K562 (cell line): ENCODE measurements at regions not wholly inside any gene's neighbourhood (a gene's known extent, or its start where the extent isn't known, plus 50 kb on each side); places are given as distances from the start of the nearest gene placed in this dataset.

ENCODE experiments used
- ATF7 ChIP-seq: fragments of 450-650 bp; IDR thresholded peaks from 2 replicates; pipeline ENCODE4 v1.7.1; 2014; ENCODE audit warnings: mild to moderate bottlenecking, moderate library complexity
- CAMTA2 ChIP-seq: fragments of 250-450 bp; sonication (Bioruptor Pico); conservative IDR thresholded peaks from 2 replicates; pipeline ENCODE4 v1.5.1; 2022
- CHD4 ChIP-seq: fragments of 200-600 bp; sonication (generic); IDR thresholded peaks from 3 replicates; pipeline ENCODE4 v1.6.1; 2012; ENCODE audit warnings: low read depth, mild to moderate bottlenecking, mixed read lengths, low read length, inconsistent platforms; ENCODE audit not compliant: insufficient read depth, insufficient replicate concordance, poor library complexity, severe bottlenecking
- CREBBP ChIP-seq: IDR thresholded peaks from one replicate; pipeline ENCODE4 v1.6.1; 2012; ENCODE audit warnings: low read depth, mild to moderate bottlenecking, control low read depth, inconsistent platforms, low read length
- FOS ChIP-seq: IDR thresholded peaks from 3 replicates; pipeline ENCODE4 v1.6.1; 2011; ENCODE audit not compliant: insufficient read length; ENCODE audit errors: extremely low read depth
- GATAD2A ChIP-seq: fragments of 450-650 bp; IDR thresholded peaks from 2 replicates; pipeline ENCODE4 v1.6.1; 2017
- HNRNPLL ChIP-seq: fragments of 200-400 bp; formaldehyde crosslinking; IDR thresholded peaks from 2 replicates; pipeline ENCODE4 v1.6.1; 2017; ENCODE audit warnings: low read length, low read depth, mild to moderate bottlenecking; ENCODE audit not compliant: poor library complexity, severe bottlenecking
- NELFE ChIP-seq: IDR thresholded peaks from 2 replicates; pipeline ENCODE4 v1.6.1; 2011; ENCODE audit warnings: mild to moderate bottlenecking; ENCODE audit not compliant: insufficient read depth, insufficient read length
- RBM17 ChIP-seq: fragments of 200-400 bp; formaldehyde crosslinking; IDR thresholded peaks from 2 replicates; pipeline ENCODE4 v1.6.1; 2017; ENCODE audit warnings: low read depth, mild to moderate bottlenecking, low read length, borderline replicate concordance
- RBM39 ChIP-seq: fragments of 200-400 bp; formaldehyde crosslinking; optimal IDR thresholded peaks from 2 replicates; pipeline ENCODE3; 2018; ENCODE audit warnings: low read depth, low read length
- SMC3 ChIP-seq: conservative IDR thresholded peaks from 2 replicates; pipeline ENCODE4 v1.6.1; 2011; ENCODE audit warnings: low read depth, low read length, improper control_type of control experiment; ENCODE audit not compliant: insufficient read depth
- STAT5A ChIP-seq: IDR thresholded peaks from 2 replicates; pipeline ENCODE4 v1.6.1; 2012; ENCODE audit warnings: low read length, inconsistent platforms, borderline replicate concordance
- TEAD1 ChIP-seq, 2 experiments: fragments of 450-650 bp in 1 of 2; sonication (generic) in 1 of 2; formaldehyde crosslinking; IDR thresholded peaks; 2 replicates each; pipeline versions ENCODE4 v1.4.0 to v1.8.0; 2020 to 2022; ENCODE audit warnings: mild to moderate bottlenecking in 2 of 2, missing genetic modification reagents in 1 of 2
- TF ChIP-seq, protein P1 (sequence below): fragments of 200-800 bp; sonication (Bioruptor generic); IDR thresholded peaks from 2 replicates; pipeline ENCODE4 v1.6.1; 2017; ENCODE audit warnings: missing genetic modification characterization, missing compliant biosample characterization
- TF ChIP-seq, protein P2 (sequence below): fragments of 250-450 bp; sonication (Bioruptor Pico); IDR thresholded peaks from 2 replicates; pipeline ENCODE4 v1.5.0; 2022; ENCODE audit warnings: mild to moderate bottlenecking
- TF ChIP-seq, protein P3 (sequence below): fragments of 250-450 bp; sonication (Bioruptor Pico); IDR thresholded peaks from 2 replicates; pipeline ENCODE4 v1.5.0; 2021; ENCODE audit warnings: mild to moderate bottlenecking, borderline replicate concordance
- TF ChIP-seq, protein P4 (sequence below): fragments of 450-650 bp; IDR thresholded peaks from 2 replicates; pipeline ENCODE4 v1.6.1; 2018; ENCODE audit not compliant: partially characterized antibody

DNA sequence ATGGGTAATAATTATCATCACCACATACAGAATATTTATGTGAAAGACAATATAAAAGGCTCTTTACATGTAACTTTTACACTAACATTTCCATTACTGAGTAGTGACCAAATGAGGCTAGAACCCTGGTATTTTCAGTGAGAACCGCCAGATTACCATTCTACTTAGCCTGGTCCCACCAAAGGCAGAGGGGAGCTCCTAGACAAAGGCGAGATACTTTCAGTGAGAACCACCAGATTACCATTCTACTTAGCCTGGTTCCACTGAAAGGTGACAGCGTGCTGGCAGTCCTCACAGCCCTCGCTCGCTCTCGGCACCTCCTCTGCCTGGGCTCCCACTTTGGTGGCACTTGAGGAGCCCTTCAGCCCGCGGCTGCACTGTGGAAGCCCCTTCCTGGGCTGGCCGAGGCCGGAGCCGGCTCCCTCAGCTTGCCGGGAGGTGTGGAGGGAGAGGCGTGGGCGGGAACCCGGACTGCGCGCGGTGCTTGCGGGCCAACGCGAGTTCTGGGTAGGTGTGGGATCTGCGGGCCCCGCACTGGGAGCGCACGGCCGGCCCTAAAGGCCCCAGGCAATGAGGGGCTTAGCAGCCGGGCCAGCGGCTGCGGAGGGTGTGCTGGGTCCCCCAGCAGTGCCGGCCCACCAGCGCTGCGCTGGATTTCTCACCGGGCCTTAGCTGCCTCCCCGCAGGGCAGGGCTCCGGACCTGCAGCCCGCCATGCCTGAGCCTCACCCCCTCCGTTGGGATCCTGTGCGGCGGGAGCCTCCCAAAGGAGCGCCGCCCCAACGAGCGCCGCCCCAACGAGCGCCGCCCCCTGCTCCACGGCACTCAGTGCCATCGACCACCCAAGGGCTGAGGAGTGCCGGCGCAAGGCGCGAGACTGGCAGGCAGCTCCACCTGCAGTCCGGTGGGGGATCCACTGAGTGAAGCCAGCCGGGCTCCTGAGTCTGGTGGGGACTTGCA lies 1276.1 kb downstream of the PCDH7 start (continued):
- TF ChIP-seq, protein P1, sequence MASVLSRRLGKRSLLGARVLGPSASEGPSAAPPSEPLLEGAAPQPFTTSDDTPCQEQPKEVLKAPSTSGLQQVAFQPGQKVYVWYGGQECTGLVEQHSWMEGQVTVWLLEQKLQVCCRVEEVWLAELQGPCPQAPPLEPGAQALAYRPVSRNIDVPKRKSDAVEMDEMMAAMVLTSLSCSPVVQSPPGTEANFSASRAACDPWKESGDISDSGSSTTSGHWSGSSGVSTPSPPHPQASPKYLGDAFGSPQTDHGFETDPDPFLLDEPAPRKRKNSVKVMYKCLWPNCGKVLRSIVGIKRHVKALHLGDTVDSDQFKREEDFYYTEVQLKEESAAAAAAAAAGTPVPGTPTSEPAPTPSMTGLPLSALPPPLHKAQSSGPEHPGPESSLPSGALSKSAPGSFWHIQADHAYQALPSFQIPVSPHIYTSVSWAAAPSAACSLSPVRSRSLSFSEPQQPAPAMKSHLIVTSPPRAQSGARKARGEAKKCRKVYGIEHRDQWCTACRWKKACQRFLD (CRISPR knock-in tag): no peak
- TF ChIP-seq, protein P2, sequence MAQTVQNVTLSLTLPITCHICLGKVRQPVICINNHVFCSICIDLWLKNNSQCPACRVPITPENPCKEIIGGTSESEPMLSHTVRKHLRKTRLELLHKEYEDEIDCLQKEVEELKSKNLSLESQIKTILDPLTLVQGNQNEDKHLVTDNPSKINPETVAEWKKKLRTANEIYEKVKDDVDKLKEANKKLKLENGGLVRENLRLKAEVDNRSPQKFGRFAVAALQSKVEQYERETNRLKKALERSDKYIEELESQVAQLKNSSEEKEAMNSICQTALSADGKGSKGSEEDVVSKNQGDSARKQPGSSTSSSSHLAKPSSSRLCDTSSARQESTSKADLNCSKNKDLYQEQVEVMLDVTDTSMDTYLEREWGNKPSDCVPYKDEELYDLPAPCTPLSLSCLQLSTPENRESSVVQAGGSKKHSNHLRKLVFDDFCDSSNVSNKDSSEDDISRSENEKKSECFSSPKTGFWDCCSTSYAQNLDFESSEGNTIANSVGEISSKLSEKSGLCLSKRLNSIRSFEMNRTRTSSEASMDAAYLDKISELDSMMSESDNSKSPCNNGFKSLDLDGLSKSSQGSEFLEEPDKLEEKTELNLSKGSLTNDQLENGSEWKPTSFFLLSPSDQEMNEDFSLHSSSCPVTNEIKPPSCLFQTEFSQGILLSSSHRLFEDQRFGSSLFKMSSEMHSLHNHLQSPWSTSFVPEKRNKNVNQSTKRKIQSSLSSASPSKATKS (CRISPR knock-in tag): no peak
- TF ChIP-seq, protein P3, sequence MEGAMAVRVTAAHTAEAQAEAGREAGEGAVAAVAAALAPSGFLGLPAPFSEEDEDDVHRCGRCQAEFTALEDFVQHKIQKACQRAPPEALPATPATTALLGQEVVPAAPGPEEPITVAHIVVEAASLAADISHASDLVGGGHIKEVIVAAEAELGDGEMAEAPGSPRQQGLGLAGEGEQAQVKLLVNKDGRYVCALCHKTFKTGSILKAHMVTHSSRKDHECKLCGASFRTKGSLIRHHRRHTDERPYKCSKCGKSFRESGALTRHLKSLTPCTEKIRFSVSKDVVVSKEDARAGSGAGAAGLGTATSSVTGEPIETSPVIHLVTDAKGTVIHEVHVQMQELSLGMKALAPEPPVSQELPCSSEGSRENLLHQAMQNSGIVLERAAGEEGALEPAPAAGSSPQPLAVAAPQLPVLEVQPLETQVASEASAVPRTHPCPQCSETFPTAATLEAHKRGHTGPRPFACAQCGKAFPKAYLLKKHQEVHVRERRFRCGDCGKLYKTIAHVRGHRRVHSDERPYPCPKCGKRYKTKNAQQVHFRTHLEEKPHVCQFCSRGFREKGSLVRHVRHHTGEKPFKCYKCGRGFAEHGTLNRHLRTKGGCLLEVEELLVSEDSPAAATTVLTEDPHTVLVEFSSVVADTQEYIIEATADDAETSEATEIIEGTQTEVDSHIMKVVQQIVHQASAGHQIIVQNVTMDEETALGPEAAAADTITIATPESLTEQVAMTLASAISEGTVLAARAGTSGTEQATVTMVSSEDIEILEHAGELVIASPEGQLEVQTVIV: no peak
- TF ChIP-seq CREBBP: no peak
- TF ChIP-seq ATF7: peak; percentile 16; the same call in 1 of the 2 replicates
- no peak for TF ChIP-seq STAT5A
- TF ChIP-seq TEAD1 (CRISPR knock-in tag; IDR thresholded peaks at IDR 0.05): no peak
- no peak for TF ChIP-seq CHD4
- TF ChIP-seq GATAD2A: no peak
- no peak for TF ChIP-seq RBM17
- no peak for TF ChIP-seq RBM39
- TF ChIP-seq NELFE: no peak
- TF ChIP-seq SMC3: 0 out of 2 replicates have a peak, but pooled peaks have one; percentile 1
- peak; percentile 24 for TF ChIP-seq HNRNPLL
- no peak for TF ChIP-seq CAMTA2 (CRISPR knock-in tag)
- TF ChIP-seq, protein P4, sequence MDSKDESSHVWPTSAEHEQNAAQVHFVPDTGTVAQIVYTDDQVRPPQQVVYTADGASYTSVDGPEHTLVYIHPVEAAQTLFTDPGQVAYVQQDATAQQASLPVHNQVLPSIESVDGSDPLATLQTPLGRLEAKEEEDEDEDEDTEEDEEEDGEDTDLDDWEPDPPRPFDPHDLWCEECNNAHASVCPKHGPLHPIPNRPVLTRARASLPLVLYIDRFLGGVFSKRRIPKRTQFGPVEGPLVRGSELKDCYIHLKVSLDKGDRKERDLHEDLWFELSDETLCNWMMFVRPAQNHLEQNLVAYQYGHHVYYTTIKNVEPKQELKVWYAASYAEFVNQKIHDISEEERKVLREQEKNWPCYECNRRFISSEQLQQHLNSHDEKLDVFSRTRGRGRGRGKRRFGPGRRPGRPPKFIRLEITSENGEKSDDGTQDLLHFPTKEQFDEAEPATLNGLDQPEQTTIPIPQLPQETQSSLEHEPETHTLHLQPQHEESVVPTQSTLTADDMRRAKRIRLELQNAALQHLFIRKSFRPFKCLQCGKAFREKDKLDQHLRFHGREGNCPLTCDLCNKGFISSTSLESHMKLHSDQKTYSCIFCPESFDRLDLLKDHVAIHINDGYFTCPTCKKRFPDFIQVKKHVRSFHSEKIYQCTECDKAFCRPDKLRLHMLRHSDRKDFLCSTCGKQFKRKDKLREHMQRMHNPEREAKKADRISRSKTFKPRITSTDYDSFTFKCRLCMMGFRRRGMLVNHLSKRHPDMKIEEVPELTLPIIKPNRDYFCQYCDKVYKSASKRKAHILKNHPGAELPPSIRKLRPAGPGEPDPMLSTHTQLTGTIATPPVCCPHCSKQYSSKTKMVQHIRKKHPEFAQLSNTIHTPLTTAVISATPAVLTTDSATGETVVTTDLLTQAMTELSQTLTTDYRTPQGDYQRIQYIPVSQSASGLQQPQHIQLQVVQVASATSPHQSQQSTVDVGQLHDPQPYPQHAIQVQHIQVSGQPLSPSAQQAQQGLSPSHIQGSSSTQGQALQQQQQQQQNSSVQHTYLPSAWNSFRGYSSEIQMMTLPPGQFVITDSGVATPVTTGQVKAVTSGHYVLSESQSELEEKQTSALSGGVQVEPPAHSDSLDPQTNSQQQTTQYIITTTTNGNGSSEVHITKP: peak; percentile 78
- no peak for TF ChIP-seq FOS
